GM12873 (cell line): ENCODE measurements at regions not wholly inside any gene's neighbourhood (a gene's known extent, or its start where the extent isn't known, plus 50 kb on each side); places are given as distances from the start of the nearest gene placed in this dataset.

Experiments
- CTCF ChIP-seq: IDR thresholded peaks from 2 replicates; pipeline ENCODE4 v1.5.1; 2012; ENCODE audit warnings: low read depth, mild to moderate bottlenecking, moderate library complexity, low read length, control low read depth; ENCODE audit not compliant: insufficient read depth; ENCODE audit errors: missing control alignments

DNA sequence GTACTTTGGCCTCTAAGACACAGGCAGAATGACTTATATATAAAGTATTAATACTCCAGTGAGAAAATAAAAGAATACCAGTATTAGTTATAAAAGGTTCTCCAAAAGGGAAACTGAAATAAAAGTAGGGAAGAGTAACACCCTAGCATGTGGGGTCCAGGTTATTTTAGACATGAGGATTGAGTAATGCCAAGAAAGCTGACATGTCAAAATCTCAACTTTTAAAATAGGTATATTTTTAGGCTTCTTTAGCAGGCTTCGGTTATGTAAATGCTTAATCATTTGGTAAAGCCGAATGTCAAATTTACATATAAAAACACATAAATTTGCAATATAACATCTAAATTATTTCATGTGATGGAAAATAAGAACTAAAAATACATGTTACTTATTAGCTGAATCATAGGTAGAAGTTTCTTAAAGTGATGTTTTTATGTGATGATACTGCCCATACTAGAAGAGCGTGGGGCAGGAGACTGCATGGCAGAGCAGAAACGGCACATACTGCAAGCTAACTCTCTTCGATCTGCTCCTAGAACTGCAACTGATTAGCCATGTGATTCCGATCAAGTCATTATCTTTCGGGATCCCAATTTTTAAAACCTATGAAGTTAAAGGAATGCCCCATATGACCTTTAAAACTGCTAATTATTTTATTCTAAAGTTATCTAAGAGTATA is 129.4 kb upstream of the DST start:
- TF ChIP-seq CTCF = no peak

GRCh38 chr6:56771189-56771588 is 128.5 kb upstream of the DST start:
- no peak for TF ChIP-seq CTCF

- TF ChIP-seq CTCF = no peak
These were observed 127.4 kb upstream of the DST start for GRCh38 chr6:56770011-56770520.

DNA sequence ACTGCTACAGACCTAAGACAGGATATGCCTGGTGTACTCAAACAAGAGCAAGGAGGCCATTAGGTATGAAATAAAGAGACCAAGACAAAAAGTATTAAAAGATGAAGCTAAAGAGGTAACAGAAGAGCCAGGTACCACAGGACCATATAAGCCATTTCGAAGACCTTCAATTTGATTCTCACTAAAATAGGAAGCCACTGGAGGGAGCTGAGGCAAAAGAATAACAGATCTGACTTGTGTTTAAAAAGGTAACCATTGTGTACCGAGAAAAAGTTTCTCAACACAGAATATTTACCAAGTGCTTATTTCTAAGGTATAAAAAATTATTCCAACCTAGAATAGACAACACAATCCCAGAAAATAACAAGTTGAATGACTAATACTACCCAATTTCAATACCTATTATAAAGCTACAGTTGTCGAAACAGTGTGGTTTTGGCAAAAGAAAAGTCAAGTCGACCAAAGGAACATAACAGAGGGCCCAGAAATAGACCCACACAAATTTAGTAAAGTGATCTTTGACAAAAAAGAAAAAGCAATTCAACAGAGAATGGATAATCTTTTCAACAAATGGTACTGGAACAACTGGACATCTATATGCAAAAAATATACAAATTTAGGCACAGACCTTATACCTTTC is 125.3 kb upstream of the DST start:
- peak; percentile 21 for TF ChIP-seq CTCF

- TF ChIP-seq CTCF = no peak
These were observed 124.7 kb upstream of the DST start for GRCh38 chr6:56767435-56767834.

DNA sequence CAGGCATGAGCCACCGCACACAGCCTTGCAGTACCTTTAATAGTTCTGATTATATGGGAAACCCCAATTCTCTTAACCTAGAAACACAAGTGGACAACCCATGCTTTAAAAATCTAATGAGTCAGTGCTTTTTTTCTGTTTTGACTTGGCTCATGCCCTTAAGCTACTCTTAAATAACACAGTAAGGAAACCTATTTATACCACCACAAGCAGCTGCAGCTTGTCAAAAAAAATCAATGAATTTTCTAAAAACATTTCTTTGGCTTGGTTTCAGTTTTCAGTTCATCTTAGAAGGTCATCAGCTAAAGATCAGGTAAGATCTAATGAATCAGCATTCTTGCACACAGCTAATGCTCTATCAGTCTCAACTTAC is 124.1 kb upstream of the DST start:
- no peak for TF ChIP-seq CTCF

GRCh38 chr6:56766139-56766805 is 123.6 kb upstream of the DST start:
- TF ChIP-seq CTCF = no peak
